ENCODE measurements at regions not wholly inside any gene's neighbourhood (a gene's known extent, or its start where the extent isn't known, plus 50 kb on each side); places are given as distances from the start of the nearest gene placed in this dataset.

GRCh38 chr6:92130944-92131343 is 1288.4 kb downstream of the EPHA7 start:
- no peak overlapping the region for H3K4me3 ChIP-seq (ENCODE audit: low read depth in 1 of 3, low read length in 3 of 3)
- 60% methylated on average over 2 of the region's 2 CpGs for WGBS
- no peak overlapping the region for H3K27ac ChIP-seq (ENCODE audit: low read depth in 1 of 2, low read length in 2 of 2)
- no peaks in the 10 kb centered on the region for H3K27me3 ChIP-seq (ENCODE audit: control insufficient read depth in 4 of 4, insufficient read depth in 4 of 4, low read length in 3 of 4)
- H3K36me3 ChIP-seq (ENCODE audit: control insufficient read depth in 4 of 4, insufficient read depth in 3 of 4, low read depth in 1 of 4, low read length in 3 of 4), result no peaks in the 10 kb centered on the region
- no peak for DNase-seq (ENCODE audit: low spot score)
- TF ChIP-seq, protein P1, sequence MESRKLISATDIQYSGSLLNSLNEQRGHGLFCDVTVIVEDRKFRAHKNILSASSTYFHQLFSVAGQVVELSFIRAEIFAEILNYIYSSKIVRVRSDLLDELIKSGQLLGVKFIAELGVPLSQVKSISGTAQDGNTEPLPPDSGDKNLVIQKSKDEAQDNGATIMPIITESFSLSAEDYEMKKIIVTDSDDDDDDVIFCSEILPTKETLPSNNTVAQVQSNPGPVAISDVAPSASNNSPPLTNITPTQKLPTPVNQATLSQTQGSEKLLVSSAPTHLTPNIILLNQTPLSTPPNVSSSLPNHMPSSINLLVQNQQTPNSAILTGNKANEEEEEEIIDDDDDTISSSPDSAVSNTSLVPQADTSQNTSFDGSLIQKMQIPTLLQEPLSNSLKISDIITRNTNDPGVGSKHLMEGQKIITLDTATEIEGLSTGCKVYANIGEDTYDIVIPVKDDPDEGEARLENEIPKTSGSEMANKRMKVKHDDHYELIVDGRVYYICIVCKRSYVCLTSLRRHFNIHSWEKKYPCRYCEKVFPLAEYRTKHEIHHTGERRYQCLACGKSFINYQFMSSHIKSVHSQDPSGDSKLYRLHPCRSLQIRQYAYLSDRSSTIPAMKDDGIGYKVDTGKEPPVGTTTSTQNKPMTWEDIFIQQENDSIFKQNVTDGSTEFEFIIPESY (IDR thresholded peaks at IDR 0.05), result no peak
- TF ChIP-seq EGR1 (IDR thresholded peaks at IDR 0.05; ENCODE audit: low read depth in 2 of 2) (no peak), YY1 (IDR thresholded peaks at IDR 0.05) (no peak), HNF4A (conservative IDR thresholded peaks at IDR 0.05) (no peak), ATF3 (IDR thresholded peaks at IDR 0.05) (no peak), HNF4G (IDR thresholded peaks at IDR 0.05) (no peak), NR2F2 (IDR thresholded peaks at IDR 0.05) (no peak), FOXA1 (IDR thresholded peaks at IDR 0.05) (no peak), SP1 (IDR thresholded peaks at IDR 0.05) (no peak), RXRA (IDR thresholded peaks at IDR 0.05) (no peak), JUND (IDR thresholded peaks at IDR 0.05) (no peak), RAD21 (IDR thresholded peaks at IDR 0.05) (no peak), MAX (IDR thresholded peaks at IDR 0.05) (no peak), CTCF (IDR thresholded peaks at IDR 0.05; ENCODE audit: low read depth, low read length, missing input control) (no peak), TAF1 (conservative IDR thresholded peaks at IDR 0.05) (no peak)
- TF ChIP-seq, protein P2, sequence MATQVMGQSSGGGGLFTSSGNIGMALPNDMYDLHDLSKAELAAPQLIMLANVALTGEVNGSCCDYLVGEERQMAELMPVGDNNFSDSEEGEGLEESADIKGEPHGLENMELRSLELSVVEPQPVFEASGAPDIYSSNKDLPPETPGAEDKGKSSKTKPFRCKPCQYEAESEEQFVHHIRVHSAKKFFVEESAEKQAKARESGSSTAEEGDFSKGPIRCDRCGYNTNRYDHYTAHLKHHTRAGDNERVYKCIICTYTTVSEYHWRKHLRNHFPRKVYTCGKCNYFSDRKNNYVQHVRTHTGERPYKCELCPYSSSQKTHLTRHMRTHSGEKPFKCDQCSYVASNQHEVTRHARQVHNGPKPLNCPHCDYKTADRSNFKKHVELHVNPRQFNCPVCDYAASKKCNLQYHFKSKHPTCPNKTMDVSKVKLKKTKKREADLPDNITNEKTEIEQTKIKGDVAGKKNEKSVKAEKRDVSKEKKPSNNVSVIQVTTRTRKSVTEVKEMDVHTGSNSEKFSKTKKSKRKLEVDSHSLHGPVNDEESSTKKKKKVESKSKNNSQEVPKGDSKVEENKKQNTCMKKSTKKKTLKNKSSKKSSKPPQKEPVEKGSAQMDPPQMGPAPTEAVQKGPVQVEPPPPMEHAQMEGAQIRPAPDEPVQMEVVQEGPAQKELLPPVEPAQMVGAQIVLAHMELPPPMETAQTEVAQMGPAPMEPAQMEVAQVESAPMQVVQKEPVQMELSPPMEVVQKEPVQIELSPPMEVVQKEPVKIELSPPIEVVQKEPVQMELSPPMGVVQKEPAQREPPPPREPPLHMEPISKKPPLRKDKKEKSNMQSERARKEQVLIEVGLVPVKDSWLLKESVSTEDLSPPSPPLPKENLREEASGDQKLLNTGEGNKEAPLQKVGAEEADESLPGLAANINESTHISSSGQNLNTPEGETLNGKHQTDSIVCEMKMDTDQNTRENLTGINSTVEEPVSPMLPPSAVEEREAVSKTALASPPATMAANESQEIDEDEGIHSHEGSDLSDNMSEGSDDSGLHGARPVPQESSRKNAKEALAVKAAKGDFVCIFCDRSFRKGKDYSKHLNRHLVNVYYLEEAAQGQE (IDR thresholded peaks at IDR 0.05), result no peak
- no peaks in the 10 kb centered on the region for H3K4me1 ChIP-seq (ENCODE audit: control insufficient read depth in 4 of 4, insufficient read depth in 4 of 4, low read length in 3 of 4)
- no peak overlapping the region for H3K9ac ChIP-seq (ENCODE audit: low read depth in 1 of 2, low read length in 2 of 2)
- H3K9me3 ChIP-seq (ENCODE audit: control insufficient read depth in 4 of 4, low read length in 3 of 4), result no peaks in the 10 kb centered on the region

DNA sequence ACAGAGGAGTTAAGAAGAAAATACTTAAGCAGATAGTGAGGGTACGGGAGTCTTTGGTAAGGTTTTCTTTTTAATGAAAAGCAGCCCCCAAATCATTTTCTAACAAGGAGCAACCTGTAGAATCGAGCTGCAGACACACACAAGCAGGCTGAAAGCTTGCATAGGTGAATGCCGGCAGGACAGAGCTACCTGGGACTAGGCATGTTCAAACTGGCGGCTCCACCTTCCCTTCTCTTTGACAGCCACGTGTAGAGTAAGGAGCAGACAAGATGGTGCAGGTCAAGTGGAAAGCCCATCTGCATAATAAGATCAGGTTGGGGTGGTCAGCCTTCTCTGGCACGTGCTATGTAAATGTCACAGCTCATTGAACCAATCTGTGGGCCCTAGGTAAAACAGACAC is 1292.4 kb downstream of the EPHA7 start:
- no peaks in the 10 kb centered on the region for H3K27me3 ChIP-seq (ENCODE audit: control insufficient read depth in 4 of 4, insufficient read depth in 4 of 4, low read length in 3 of 4)
- H3K9me3 ChIP-seq (ENCODE audit: control insufficient read depth in 4 of 4, low read length in 3 of 4), result no peaks in the 10 kb centered on the region
- H3K9ac ChIP-seq (ENCODE audit: low read depth in 1 of 2, low read length in 2 of 2), result no peak overlapping the region
- TF ChIP-seq MAX (IDR thresholded peaks at IDR 0.05) (no peak), EGR1 (IDR thresholded peaks at IDR 0.05; ENCODE audit: low read depth in 2 of 2) (no peak), HNF4A (conservative IDR thresholded peaks at IDR 0.05) (no peak), SP1 (IDR thresholded peaks at IDR 0.05) (no peak), TAF1 (conservative IDR thresholded peaks at IDR 0.05) (no peak), GABPA (IDR thresholded peaks at IDR 0.05 in 1 of 2, conservative IDR thresholded peaks at IDR 0.05 in 1 of 2) (no peak), FOXA2 (IDR thresholded peaks at IDR 0.05) (no peak), NR2F2 (IDR thresholded peaks at IDR 0.05) (no peak)
- H3K4me3 ChIP-seq (ENCODE audit: low read depth in 1 of 3, low read length in 3 of 3), result no peak overlapping the region
- no peak overlapping the region for H3K27ac ChIP-seq (ENCODE audit: low read depth in 1 of 2, low read length in 2 of 2)
- WGBS, result 86% methylated on average over 6 of the region's 6 CpGs
- no peaks in the 10 kb centered on the region for H3K36me3 ChIP-seq (ENCODE audit: control insufficient read depth in 4 of 4, insufficient read depth in 3 of 4, low read depth in 1 of 4, low read length in 3 of 4)
- no peak for DNase-seq (ENCODE audit: low spot score)
- H3K4me1 ChIP-seq (ENCODE audit: control insufficient read depth in 4 of 4, insufficient read depth in 4 of 4, low read length in 3 of 4), result no peaks in the 10 kb centered on the region

Measured in liver (tissue), 8 donors.